GM18511 (cell line): ENCODE measurements at regions not wholly inside any gene's neighbourhood (a gene's known extent, or its start where the extent isn't known, plus 50 kb on each side); places are given as distances from the start of the nearest gene placed in this dataset.

Experiments
- ATAC-seq: cut with Tn5 transposase; IDR thresholded peaks from one replicate; pipeline ENCODE4 v1.9.1; 2021; ENCODE audit warnings: mild to moderate bottlenecking, moderate library complexity; ENCODE audit not compliant: unreplicated experiment

DNA sequence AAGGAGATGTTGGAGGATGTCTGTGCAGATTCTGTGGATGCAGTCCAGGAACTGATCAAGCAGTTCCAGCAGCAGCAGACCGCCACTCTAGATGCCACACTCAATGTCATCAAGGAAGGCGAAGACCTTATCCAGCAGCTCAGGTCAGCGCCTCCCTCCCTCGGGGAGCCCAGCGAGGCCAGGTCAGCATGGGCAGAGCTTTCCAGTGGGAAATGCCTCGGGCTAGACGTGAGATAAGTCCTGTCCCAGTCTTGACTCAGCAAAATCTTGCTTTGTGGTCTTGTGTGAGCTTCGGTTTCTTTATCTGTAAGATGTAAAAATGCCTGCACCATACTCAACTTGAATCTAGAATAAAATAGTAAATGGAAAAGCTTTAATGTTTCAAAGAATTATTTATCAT is 335.1 kb upstream of the UMPS start:
- ATAC-seq: no peak

DNA sequence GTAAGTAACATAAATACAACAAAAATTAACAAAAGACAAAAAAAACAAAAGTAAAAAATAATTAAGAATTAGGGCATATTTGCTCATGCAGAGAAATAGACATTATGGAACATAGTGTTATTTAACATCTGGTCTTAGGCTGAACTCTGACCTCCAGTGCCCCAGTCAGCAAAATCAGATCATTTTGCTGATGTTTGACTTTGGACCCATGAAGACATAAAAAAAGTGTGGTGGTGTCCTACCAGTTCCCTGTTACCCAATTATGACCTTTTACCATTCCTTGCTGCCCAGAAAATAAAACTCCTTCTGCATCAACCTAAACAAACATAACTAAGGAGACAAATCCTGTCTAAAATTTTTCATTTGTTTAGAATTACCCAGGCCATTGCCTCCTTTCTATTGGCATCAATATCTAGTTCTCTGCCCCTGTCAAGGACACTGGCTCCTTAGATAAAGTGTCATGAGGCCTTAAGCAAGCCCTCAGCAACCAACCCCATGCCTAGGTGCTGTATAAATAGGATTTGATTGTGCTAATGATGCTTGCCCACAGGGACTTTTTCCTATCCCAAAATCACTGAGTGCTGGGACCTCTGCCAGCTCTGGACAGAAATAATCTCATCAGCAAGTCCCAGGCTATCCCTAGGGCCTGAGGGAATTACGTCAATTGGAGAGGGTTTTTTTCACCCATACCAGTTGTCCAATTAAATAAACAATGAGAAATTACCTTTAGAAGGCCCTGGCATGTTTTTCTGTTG is 334.5 kb upstream of the UMPS start:
- no peak for ATAC-seq

DNA sequence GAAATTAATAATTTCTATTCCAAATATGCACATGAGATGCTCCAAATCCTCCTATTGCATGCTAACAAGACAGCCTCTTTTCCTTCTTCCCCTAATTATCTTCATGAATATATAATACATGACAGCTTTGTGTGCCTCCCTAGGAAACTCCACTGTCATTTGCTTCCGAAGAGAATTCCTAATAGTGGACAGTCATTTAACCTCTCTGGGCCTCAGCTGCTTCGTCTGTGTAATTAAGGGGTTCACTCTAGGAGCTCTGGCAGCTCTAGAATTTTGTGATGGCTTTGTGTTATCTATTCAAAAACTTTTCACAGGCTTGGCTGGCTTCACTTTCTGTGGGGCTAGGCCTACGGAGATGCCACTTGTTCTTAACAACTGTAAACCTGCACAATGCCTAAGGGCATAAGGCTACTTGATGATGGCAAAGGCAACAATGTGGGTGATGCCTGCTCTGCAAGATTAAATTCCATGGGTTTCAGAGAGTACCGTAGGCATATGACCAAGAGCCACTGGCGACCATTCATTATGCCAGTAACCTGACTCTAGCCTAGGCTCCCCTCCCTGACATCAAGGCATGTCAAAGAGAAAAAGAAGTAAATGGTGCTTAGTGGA is 333.8 kb upstream of the UMPS start:
- no peak for ATAC-seq

GRCh38 chr3:124397088-124397487 is 333.2 kb upstream of the UMPS start:
- ATAC-seq: no peak

- ATAC-seq: no peak
Observed at GRCh38 chr3:124398594-124398993, 331.7 kb upstream of the UMPS start.

DNA sequence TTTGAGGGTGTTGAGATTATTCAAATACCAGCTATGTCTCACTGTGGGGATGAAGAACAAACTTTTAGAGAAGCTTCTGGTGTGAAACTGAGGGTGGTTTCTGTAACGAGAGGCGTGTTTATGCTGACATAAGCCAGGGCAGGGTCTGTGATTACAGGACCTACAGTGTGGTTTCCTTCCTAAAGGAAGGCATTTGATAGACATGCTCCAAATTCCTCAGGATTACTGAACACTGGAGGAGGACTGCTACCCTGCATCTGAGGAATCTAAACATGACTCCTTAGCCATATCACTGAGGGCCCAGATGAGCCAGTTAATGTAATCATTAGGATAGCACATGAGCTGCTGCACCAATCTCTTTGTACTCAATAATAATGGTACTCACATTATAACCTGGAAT is 328.4 kb upstream of the UMPS start:
- no peak for ATAC-seq

DNA sequence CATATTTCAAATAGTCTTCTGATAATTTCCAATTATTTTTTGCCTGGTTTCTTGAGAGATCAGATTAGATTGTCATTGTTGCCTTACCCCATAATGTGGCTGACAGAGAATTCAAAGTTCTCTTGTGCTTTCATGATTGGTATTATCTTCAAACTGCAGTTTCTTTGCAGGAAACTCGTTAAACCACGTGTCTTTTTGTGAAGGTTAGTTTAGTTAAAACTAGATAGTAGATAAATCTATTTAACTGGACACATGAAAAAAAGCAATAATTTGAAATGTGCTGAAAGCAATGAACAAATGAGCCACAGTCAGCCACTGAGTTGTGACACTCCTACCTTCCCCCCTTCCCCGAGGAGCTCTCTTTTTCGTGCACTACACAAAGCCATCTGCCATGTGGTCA is 327.5 kb upstream of the UMPS start:
- ATAC-seq: no peak

- ATAC-seq: no peak
Observed at GRCh38 chr3:124404621-124405020, 325.6 kb upstream of the UMPS start.

DNA sequence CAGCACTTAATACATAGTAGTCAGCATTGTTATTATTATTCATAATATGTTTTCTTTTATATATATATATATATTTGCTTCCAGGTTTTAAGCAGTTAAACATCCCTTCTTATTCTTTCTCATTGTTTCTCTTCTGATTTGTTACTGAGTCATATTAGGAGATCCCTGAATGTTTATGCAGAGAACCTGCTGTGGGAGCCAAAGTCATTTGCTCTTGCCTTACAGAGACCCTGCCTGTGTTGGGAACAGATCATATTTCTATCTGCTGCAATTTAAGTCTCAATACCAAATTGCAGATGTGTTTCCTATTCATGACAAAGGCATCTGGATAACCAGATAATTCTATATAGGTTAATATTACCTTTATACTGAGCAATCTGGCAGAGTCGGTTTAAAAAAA is 323.0 kb upstream of the UMPS start:
- no peak for ATAC-seq

DNA sequence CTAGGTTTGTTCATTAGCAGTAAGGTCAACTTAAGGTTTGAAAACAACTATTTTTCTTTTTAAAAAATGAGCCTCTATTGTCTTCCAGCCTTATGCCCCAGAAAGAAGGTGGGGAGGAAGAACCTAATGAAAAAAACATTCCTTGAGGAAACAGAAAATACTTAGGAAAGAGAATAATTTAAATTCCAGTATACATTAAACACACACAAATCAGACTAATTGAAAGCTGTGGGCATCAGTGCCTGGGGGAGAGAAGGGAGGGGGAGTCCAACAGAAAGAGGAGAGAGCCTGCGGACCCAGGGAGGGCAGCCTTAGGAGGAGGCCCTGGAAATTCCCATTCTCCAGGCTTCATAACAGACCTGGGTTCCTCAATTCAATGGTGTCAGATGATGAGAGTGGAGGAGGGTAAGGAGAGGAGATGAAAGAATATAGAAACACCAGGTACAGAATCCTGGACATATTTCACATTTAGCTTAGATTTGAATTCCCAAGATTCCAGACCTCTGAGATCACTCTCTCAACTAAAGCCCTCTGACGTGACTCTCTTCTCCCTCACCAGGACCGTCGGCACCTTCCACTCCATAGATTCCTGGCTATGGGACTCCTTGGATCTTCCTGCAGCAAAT is 320.5 kb upstream of the UMPS start:
- no peak for ATAC-seq

DNA sequence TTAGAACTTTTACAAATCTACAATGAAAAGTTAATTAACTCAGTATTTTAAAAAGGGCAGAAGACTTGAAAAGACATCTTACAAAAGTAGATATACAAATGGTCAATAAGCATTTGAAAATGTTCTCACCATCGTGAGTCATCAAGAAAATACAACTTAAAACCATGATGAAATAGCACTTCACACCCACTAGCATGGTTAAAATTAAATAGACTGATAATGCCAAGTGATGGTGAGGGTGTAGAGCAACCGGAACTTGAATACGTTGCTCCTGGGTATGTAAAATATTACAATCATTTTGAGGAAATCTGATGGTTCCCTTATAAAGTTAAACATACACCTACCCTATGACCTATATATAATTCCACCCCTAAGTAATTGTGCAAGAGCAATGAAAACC is 319.8 kb upstream of the UMPS start:
- ATAC-seq: no peak

DNA sequence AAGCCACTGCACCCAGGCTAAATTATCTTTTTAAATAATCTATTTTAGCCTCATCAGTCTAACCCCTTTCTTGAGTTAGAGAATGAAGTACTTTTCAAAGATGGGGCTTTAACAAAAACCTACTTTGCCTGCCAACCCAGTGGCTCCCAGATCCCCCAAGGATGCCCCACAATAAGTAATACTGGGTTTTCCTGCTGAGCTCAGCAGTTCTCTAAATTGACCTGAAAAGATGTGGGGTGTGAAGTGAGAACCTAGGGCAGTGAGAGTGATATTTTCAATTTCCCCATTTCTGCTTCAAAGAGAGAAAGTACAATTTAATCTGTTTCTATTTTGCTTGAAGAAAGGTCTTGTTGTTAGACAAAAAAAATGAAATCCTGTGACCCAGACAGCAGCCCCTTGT is 318.5 kb upstream of the UMPS start:
- no peak for ATAC-seq

DNA sequence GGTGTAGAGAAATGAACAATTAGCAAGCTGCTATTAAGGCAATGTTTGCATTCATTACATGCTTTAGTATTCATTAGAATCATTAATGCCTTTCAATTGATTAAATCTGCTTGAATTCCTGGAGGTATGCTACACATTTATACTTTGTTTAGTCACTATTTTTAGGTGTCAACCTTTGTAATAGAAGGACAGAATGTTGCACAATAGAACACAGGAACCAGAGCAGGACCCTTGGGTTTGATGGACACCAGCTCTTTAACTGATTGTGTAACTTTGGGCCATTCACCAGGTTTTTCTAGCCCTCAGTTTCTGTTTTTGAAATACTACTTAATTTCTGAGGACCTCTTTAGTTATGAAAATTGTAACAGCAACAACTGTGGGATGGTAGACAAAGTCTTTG is 317.6 kb upstream of the UMPS start:
- ATAC-seq: no peak

GRCh38 chr3:124413393-124413792 is 316.9 kb upstream of the UMPS start:
- ATAC-seq: no peak

DNA sequence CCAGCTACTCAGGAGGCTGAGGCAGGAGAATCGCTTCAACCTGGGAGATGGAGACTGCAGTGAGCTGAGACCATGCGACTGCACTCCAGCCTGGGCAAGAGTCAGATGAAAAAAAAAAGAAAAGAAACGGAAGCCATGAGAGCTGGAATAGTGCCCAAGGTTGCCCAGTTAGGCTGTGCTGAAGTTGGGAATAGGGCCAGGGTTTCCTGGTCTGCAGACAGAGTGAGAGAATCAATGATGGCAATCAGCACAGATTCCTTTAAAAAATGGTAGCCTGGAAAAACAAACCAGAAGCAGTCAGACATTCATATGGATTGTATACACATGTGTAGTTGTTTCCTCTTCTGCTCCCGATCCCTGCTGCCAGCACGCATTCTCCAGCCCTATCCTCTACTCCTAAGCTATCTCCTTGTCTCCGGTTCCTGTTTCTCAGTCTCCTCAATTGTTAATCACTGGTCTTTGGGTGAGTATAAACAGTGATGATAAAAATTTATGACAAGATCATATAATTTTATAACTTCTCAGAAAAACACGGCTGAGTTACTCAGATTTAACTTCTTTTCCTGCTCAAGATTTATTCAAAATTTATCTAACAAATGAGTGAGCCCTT is 316.2 kb upstream of the UMPS start:
- ATAC-seq: no peak

- ATAC-seq: no peak
Observed at GRCh38 chr3:124415446-124415960, 314.7 kb upstream of the UMPS start.

GRCh38 chr3:124419303-124419702 is 310.9 kb upstream of the UMPS start:
- ATAC-seq: no peak

GRCh38 chr3:124420392-124420791 is 309.9 kb upstream of the UMPS start:
- ATAC-seq: no peak

GRCh38 chr3:124422805-124423204 is 307.4 kb upstream of the UMPS start:
- no peak for ATAC-seq

- no peak for ATAC-seq
Observed at GRCh38 chr3:124424396-124424795, 305.9 kb upstream of the UMPS start.

- ATAC-seq: no peak
Observed at GRCh38 chr3:124425972-124426371, 304.3 kb upstream of the UMPS start.
